BJ (cell line): ENCODE measurements at regions not wholly inside any gene's neighbourhood (a gene's known extent, or its start where the extent isn't known, plus 50 kb on each side); places are given as distances from the start of the nearest gene placed in this dataset.

Source experiments
- CTCF ChIA-PET: fragments of 350-600 bp; formaldehyde crosslinking; extraction: SDS; loops from one replicate; lab custom pipeline; 2021; ENCODE audit warnings: antibody characterized with exemption, inconsistent platforms; lab: Yijun Ruan, JAX
- POLR2A ChIA-PET: fragments of 300-600 bp; sonication (Branson Sonifier 250); formaldehyde crosslinking; extraction: SDS; loops from one replicate; lab custom pipeline; 2021; ENCODE audit warnings: antibody characterized with exemption; lab: Charles Lee
- DNase-seq: peaks from one replicate; pipeline ENCODE4 v3.0.0-alpha.2; 2011; ENCODE audit warnings: low read depth
- H3K27me3 ChIP-seq: 2 replicates; pipeline ENCODE4 v1.6.0; 2011; ENCODE audit warnings: low read length; ENCODE audit not compliant: control insufficient read depth, insufficient read depth
- H3K36me3 ChIP-seq: 2 replicates; pipeline ENCODE4 v1.5.1; 2011; ENCODE audit warnings: low read length; ENCODE audit not compliant: control insufficient read depth, insufficient read depth
- H3K4me3 ChIP-seq: 2 replicates; pipeline ENCODE4 v1.5.1; 2011; ENCODE audit warnings: low read depth, mild to moderate bottlenecking, control low read depth, low read length
- CTCF ChIP-seq: IDR thresholded peaks from 2 replicates; pipeline ENCODE4 v1.5.1; 2011; ENCODE audit warnings: low read depth, mild to moderate bottlenecking, control low read depth, inconsistent platforms, low read length, moderate library complexity; ENCODE audit not compliant: insufficient read depth

GRCh38 chr1:162919034-162919433 lies 58.1 kb upstream of the CCDC190 start:
- POLR2A ChIA-PET, result no interaction called here

DNA sequence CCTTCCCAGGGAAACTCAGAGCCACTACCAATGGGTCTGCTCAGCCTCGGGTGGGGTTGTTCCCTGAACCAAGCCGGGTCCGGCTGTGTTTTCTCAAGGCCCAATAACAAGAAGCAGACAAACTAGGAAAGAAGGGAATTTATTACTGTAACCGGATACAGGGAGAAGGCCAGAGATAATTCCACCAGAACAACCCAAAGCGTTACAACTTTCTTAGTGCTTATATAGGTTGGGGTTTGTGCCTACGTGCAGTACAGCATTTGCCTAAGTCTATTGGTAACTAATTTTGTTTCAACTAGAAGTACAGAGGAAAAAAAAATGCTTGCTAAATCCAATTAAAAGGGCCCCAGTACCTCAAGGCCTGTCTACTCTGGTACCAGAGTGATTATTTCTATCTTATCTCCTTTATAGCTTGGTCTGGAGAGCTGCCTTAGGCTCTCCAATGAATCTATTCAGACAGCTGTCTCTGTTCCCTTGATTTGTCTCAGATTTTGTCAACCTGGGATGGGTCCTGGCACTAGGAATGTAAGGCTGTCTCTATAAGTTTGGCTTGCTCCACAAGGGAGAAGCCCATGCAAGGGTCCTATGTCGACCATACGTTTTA lies 57.3 kb upstream of the CCDC190 start:
- CTCF ChIA-PET, result no interaction called here
- no peak for TF ChIP-seq CTCF
- Histone ChIP-seq H3K27me3 (no peaks in the 10 kb centered on the region), H3K4me3 (no peak overlapping the region), H3K36me3 (no peaks in the 10 kb centered on the region)
- no peak for DNase-seq
- POLR2A ChIA-PET, result no interaction called here

More at GRCh38 chr1:162919034-162919433, 58.1 kb upstream of the CCDC190 start:
- H3K27me3 ChIP-seq, result no peaks in the 10 kb centered on the region
- no peaks in the 10 kb centered on the region for H3K36me3 ChIP-seq
- H3K4me3 ChIP-seq, result no peak overlapping the region
- no peak for TF ChIP-seq CTCF
- CTCF ChIA-PET, result no interaction called here
- DNase-seq, result no peak

GRCh38 chr1:162916821-162917613 lies 56.0 kb upstream of the CCDC190 start:
- no peak for DNase-seq
- no peaks in the 10 kb centered on the region for H3K27me3 ChIP-seq
- no peaks in the 10 kb centered on the region for H3K36me3 ChIP-seq
- ChIA-PET CTCF (interaction anchor here (0.6 to 1.0 kb wide), 3 partner anchors 17 to 151 kb away, joined by 3 read pairs; no protein-coding TSS in a partner anchor), POLR2A (no interaction called here)
- no peak for TF ChIP-seq CTCF
- H3K4me3 ChIP-seq, result no peak overlapping the region

GRCh38 chr1:162916407-162916806 lies 55.4 kb upstream of the CCDC190 start:
- no peak for TF ChIP-seq CTCF
- H3K36me3 ChIP-seq, result no peaks in the 10 kb centered on the region
- ChIA-PET CTCF (interaction anchor here (0.8 to 1.2 kb wide), 3 partner anchors 11 to 152 kb away, joined by 3 read pairs; no protein-coding TSS in a partner anchor), POLR2A (no interaction called here)
- DNase-seq, result no peak
- no peaks in the 10 kb centered on the region for H3K27me3 ChIP-seq
- no peak overlapping the region for H3K4me3 ChIP-seq

DNA sequence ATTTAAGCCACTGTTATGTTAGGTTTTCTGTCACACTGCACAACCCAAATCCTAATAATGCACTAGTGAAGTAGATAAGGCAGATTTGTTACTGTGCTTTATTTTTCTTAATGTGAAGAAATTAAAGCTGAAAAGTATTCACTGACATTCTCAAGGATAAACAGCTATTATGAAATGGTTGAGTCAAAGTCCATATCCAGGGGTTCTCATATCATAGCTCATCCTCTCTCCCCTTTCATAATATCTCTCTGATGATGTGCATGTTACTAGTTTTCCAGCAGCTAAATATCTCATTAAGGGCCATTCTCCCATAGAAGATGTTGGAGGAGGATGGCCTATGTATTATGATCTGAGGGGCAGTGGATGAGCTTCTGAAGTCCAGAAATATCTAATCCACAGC lies 53.6 kb upstream of the CCDC190 start:
- no peak overlapping the region for H3K4me3 ChIP-seq
- ChIA-PET CTCF (interaction anchor here (1.0 to 1.7 kb wide), 4 partner anchors 15 to 154 kb away, joined by 3 to 6 read pairs (median 4); partner anchors contain the start of gene RGS4), POLR2A (no interaction called here)
- no peak for TF ChIP-seq CTCF
- H3K27me3 ChIP-seq, result no peaks in the 10 kb centered on the region
- no peaks in the 10 kb centered on the region for H3K36me3 ChIP-seq
- DNase-seq, result no peak
